HEK293 (cell line): ENCODE measurements at regions not wholly inside any gene's neighbourhood (a gene's known extent, or its start where the extent isn't known, plus 50 kb on each side); places are given as distances from the start of the nearest gene placed in this dataset.

Source experiments
- CTCF ChIA-PET: fragments of 350-600 bp; formaldehyde crosslinking; extraction: SDS; loops from one replicate; lab custom pipeline; 2021; ENCODE audit warnings: antibody characterized with exemption; lab: Yijun Ruan, JAX
- POLR2A ChIA-PET: fragments of 300-600 bp; formaldehyde crosslinking; extraction: SDS; loops from one replicate; lab custom pipeline; 2020; ENCODE audit warnings: antibody characterized with exemption, inconsistent platforms; lab: Yijun Ruan, JAX
- H3K27ac ChIP-seq: fragments of 200-500 bp; sonication (Bioruptor generic); 2 replicates; pipeline ENCODE4 v1.5.1; 2014; ENCODE audit warnings: low read depth, low read length, control low read depth, inconsistent platforms; ENCODE audit errors: extremely low read depth
- H3K36me3 ChIP-seq, 2 experiments: fragments of 200-500 bp in 1 of 2; sonication (Bioruptor generic) in 1 of 2; 1 replicate in 1 of 2; 2 replicates in 1 of 2; pipeline ENCODE4 v1.5.1; 2014 to 2017; ENCODE audit warnings: inconsistent platforms in 2 of 2, low read length in 2 of 2; ENCODE audit not compliant: control insufficient read depth in 2 of 2, insufficient read depth in 1 of 2
- H3K4me1 ChIP-seq: fragments of 200-500 bp; sonication (Bioruptor generic); 2 replicates; pipeline ENCODE4 v1.5.1; 2014; ENCODE audit warnings: mild to moderate bottlenecking, low read length, inconsistent platforms; ENCODE audit not compliant: control insufficient read depth, insufficient read depth
- H3K4me3 ChIP-seq: 2 replicates; pipeline ENCODE4 v1.5.1; 2011; ENCODE audit warnings: low read depth, mild to moderate bottlenecking, control low read depth, low read length, moderate library complexity
- H3K9me3 ChIP-seq: fragments of 200-500 bp; sonication (Bioruptor generic); 2 replicates; pipeline ENCODE4 v1.5.1; 2014; ENCODE audit warnings: low read depth, low read length, inconsistent platforms; ENCODE audit not compliant: control insufficient read depth, insufficient read depth
- KLF1 ChIP-seq: fragments of 450-650 bp; formaldehyde crosslinking; IDR thresholded peaks from 2 replicates; pipeline ENCODE4 v1.5.1; 2016; ENCODE audit warnings: missing biosample characterization, missing genetic modification characterization
- RBAK ChIP-seq: fragments of 450-650 bp; formaldehyde crosslinking; IDR thresholded peaks from 2 replicates; pipeline ENCODE4 v1.5.1; 2016; ENCODE audit warnings: missing biosample characterization, missing genetic modification characterization
- SP3 ChIP-seq: fragments of 450-650 bp; formaldehyde crosslinking; IDR thresholded peaks from 2 replicates; pipeline ENCODE4 v1.5.1; 2016; ENCODE audit warnings: missing biosample characterization, missing genetic modification characterization
- TRIM28 ChIP-seq: IDR thresholded peaks from 2 replicates; pipeline ENCODE4 v1.6.1; 2011; ENCODE audit warnings: low read length, control low read depth, borderline replicate concordance
- ZBTB48 ChIP-seq: fragments of 450-650 bp; formaldehyde crosslinking; IDR thresholded peaks from 2 replicates; pipeline ENCODE4 v1.5.1; 2016; ENCODE audit warnings: missing biosample characterization, missing genetic modification characterization
- ZNF214 ChIP-seq: fragments of 450-650 bp; formaldehyde crosslinking; IDR thresholded peaks from 2 replicates; pipeline ENCODE4 v1.5.1; 2017; ENCODE audit warnings: missing biosample characterization, mild to moderate bottlenecking, missing genetic modification characterization, borderline replicate concordance
- ZNF335 ChIP-seq: fragments of 450-650 bp; formaldehyde crosslinking; conservative IDR thresholded peaks from 2 replicates; pipeline ENCODE4 v1.5.1; 2016; ENCODE audit warnings: missing biosample characterization, missing genetic modification characterization
- ZNF350 ChIP-seq: fragments of 450-650 bp; formaldehyde crosslinking; IDR thresholded peaks from 2 replicates; pipeline ENCODE4 v1.5.0; 2017; ENCODE audit warnings: missing biosample characterization, mild to moderate bottlenecking, missing genetic modification characterization
- ZSCAN23 ChIP-seq: fragments of 450-650 bp; formaldehyde crosslinking; IDR thresholded peaks from 2 replicates; pipeline ENCODE4 v1.5.1; 2016; ENCODE audit warnings: missing biosample characterization, missing genetic modification characterization
- TF ChIP-seq, protein P1 (sequence below): fragments of 450-650 bp; formaldehyde crosslinking; IDR thresholded peaks from 2 replicates; pipeline ENCODE4 v1.5.1; 2016; ENCODE audit warnings: missing biosample characterization, missing genetic modification characterization, borderline replicate concordance

DNA sequence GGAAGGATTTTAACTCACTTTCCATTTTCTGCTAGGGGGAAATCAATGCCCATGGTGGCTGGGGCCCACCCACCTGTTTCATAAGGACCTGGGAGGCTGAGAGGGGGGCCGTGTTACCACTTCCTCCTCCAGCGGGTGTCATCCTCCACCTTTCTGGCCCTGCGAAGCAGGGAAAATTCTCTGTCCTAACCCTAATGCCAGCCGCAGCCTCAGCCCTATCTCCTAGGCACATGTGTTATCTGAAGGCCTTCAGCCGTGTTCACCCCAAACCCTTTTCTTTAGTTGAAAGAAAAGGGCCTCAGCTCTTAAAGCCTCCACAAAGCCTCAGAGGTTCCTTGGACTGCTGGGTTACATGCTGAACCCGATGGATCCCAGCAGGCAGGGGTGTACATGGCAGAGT, 55.4 kb upstream of the NECTIN1 start (continued):
- TF ChIP-seq, protein P1, sequence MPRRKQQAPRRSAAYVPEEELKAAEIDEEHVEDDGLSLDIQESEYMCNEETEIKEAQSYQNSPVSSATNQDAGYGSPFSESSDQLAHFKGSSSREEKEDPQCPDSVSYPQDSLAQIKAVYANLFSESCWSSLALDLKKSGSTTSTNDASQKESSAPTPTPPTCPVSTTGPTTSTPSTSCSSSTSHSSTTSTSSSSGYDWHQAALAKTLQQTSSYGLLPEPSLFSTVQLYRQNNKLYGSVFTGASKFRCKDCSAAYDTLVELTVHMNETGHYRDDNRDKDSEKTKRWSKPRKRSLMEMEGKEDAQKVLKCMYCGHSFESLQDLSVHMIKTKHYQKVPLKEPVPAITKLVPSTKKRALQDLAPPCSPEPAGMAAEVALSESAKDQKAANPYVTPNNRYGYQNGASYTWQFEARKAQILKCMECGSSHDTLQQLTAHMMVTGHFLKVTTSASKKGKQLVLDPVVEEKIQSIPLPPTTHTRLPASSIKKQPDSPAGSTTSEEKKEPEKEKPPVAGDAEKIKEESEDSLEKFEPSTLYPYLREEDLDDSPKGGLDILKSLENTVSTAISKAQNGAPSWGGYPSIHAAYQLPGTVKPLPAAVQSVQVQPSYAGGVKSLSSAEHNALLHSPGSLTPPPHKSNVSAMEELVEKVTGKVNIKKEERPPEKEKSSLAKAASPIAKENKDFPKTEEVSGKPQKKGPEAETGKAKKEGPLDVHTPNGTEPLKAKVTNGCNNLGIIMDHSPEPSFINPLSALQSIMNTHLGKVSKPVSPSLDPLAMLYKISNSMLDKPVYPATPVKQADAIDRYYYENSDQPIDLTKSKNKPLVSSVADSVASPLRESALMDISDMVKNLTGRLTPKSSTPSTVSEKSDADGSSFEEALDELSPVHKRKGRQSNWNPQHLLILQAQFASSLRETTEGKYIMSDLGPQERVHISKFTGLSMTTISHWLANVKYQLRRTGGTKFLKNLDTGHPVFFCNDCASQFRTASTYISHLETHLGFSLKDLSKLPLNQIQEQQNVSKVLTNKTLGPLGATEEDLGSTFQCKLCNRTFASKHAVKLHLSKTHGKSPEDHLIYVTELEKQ (tag by site-specific recombination), result no peak
- TF ChIP-seq ZNF214 (no peak), RBAK (no peak)

DNA sequence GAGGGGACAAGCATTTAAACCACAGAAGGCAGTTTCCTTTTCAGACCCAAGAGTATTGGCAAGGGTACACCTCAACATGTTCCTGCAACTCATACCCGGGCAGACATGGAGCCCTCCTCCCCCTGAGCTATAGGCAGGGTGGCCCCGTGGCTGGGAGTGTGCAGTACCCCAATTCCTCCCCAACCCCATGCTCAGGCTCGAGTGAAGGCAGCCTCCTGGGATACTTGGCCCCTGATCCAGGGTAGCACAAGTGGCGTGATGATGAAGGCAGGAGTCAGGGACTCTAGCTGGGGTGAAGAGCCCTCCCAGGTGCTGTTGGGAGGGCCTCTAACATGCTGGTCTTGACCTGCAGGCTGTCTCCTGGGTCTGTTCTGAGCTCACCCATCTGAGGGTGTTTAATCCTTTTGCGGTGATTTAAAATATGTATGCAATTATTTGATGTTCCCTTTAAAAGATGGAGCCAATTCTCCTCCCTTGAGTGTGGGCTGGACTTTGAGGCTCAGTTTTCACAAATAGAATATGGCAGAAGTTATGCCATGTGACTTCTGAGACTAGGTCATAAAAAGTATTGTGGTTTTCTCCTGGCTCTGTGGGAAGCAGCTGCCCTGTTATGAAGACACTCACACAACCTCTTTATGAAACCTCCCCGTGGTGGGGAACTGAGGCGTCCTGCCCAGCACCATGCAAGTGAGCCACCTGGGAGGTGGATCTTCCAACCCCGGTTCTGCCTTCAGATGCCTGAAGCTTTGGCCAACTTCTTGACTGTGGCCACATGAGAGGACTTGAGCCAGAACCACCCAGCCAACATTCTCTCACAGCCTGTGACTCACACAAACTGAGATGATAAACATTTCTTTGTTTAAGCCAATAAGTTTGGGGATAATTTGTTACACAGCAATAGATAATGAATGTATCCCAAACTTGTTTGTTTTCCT, 54.7 kb upstream of the NECTIN1 start:
- no peak overlapping the region for H3K4me3 ChIP-seq
- H3K36me3 ChIP-seq, result no peaks in the 10 kb centered on the region
- ChIA-PET POLR2A (no interaction called here), CTCF (interaction anchor here (0.7 kb wide), 1 partner anchor 334 kb away, joined by 4 read pairs; no protein-coding TSS in a partner anchor)
- no peak overlapping the region for H3K27ac ChIP-seq
- H3K4me1 ChIP-seq, result no peaks in the 10 kb centered on the region
- peak; percentile 73; the same call in 1 of the 2 replicates for TF ChIP-seq ZNF350 (tag by site-specific recombination)
- no peak for TF ChIP-seq TRIM28
- no peaks in the 10 kb centered on the region for H3K9me3 ChIP-seq

DNA sequence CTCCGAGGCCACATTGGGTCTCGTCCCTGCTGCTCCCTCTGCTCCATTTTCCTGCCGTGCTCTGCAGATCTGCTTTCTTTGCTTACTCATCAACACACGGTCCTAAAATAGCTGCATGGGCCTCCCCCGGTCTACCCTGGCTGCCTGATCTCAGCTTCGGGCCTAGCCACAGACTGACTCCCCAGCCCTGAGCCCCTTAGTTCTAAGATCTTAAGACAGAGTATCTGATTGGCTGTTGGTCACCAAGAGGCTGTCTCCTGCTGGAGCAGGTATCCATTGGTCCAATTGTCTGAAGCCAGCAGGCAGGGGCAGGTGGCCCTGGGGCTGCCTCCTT, 53.7 kb upstream of the NECTIN1 start:
- Histone ChIP-seq H3K9me3 (no peaks in the 10 kb centered on the region), H3K4me3 (no peak overlapping the region), H3K36me3 (no peaks in the 10 kb centered on the region), H3K4me1 (no peaks in the 10 kb centered on the region)
- POLR2A ChIA-PET, result no interaction called here
- CTCF ChIA-PET, result no interaction called here
- TF ChIP-seq ZNF335 (tag by site-specific recombination) (peak; percentile 45), SP3 (no peak), KLF1 (tag by site-specific recombination) (no peak)
- TF ChIP-seq, all 188 proteins: peak for 1
- H3K27ac ChIP-seq, result no peak overlapping the region

DNA sequence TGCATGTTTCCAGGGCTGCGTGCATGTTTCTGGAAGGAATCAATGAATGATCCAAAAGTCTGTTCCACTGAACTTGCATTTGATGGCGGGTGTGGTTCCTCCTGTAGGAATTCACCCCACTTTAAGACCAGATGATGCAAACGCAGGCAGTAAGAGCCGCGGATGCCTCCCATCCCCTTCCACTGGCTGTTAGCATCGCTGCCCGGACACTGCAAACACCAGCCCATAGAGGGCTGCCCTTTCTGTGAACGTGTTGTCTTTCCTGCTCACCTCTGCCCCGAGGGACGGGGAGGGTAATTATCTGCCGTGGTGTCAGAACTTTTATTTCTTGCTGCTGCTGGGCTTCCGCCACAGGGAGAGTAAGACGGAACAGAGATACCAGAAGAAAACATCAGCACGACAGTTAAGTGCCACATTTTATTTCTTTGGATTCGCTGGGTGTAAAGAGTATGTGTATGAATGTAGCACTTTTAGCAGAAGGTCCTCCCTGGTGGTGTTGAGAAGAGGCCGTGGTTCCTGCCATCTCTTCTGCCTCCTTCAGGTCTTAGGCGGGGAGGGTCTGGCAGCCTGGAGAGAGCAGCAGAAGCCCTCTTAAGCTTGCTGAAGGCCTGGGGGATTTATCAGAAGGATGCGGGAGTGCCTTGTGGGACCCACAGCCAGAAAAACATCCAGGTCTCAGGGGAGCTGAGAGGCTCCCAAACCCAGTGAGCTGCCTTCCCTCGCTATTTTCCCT, 53.2 kb upstream of the NECTIN1 start:
- Histone ChIP-seq H3K27ac (no peak overlapping the region), H3K4me1 (no peaks in the 10 kb centered on the region), H3K9me3 (no peaks in the 10 kb centered on the region), H3K36me3 (no peaks in the 10 kb centered on the region), H3K4me3 (no peak overlapping the region)
- ChIA-PET CTCF (interaction anchor here (0.7 kb wide), 2 partner anchors 10 to 408 kb away, joined by 3 read pairs; no protein-coding TSS in a partner anchor), POLR2A (no interaction called here)
- TF ChIP-seq SP3 (no peak), ZBTB48 (tag by site-specific recombination) (no peak), ZSCAN23 (tag by site-specific recombination) (no peak)
